Vagina (tissue), 2 donors: ENCODE measurements at regions not wholly inside any gene's neighbourhood (a gene's known extent, or its start where the extent isn't known, plus 50 kb on each side); places are given as distances from the start of the nearest gene placed in this dataset.

ENCODE experiments used
- CTCF ChIP-seq, 3 experiments: fragments of 450-650 bp in 2 of 3; fragments of 200-600 bp in 1 of 3; sonication (generic) in 1 of 3; IDR thresholded peaks; one replicate each; pipeline ENCODE4 v1.5.1; 2017 to 2019; ENCODE audit warnings: antibody characterized with exemption in 3 of 3, mild to moderate bottlenecking in 2 of 3, moderate library complexity in 2 of 3
- POLR2AphosphoS5 ChIP-seq, 2 donors: sonication (generic); formaldehyde crosslinking; IDR thresholded peaks; one replicate each; pipeline ENCODE4 v1.9.0; 2017; ENCODE audit warnings: antibody characterized with exemption in 2 of 2, mild to moderate bottlenecking in 2 of 2, low read depth in 1 of 2; ENCODE audit not compliant: insufficient read depth in 1 of 2

- no peak for TF ChIP-seq POLR2AphosphoS5 (IDR thresholded peaks at IDR 0.05; ENCODE audit: insufficient read depth in 1 of 2, low read depth in 1 of 2)
- TF ChIP-seq CTCF (IDR thresholded peaks at IDR 0.05): no peak
These were observed 526.3 kb downstream of the GABRG2 start for GRCh38 chr5:162593881-162594280.
